Esophagus muscularis mucosa (tissue), 4 donors: ENCODE measurements at regions not wholly inside any gene's neighbourhood (a gene's known extent, or its start where the extent isn't known, plus 50 kb on each side); places are given as distances from the start of the nearest gene placed in this dataset.
A peak's percentile ranks its signal among the peaks of the same experiment; 100 is the strongest.

Experiments
- DNase-seq: peaks from one replicate; pipeline ENCODE4 v3.0.0-alpha.2; 2017; ENCODE audit errors: extremely low spot score
- H3K27ac ChIP-seq, 4 donors: fragments of 200-600 bp; sonication (generic); replicated peaks in 1 of 4; 1 replicate in 3 of 4; 2 replicates in 1 of 4; pipeline ENCODE4 v1.5.1; 2016 to 2019; ENCODE audit warnings: mild to moderate bottlenecking in 1 of 4
- H3K27me3 ChIP-seq, 4 donors: fragments of 200-600 bp; sonication (generic); one replicate each; pipeline versions ENCODE4 v1.5.1 to v1.6.0; 2016 to 2019
- H3K36me3 ChIP-seq, 4 donors: fragments of 200-600 bp; sonication (generic); one replicate each; pipeline ENCODE4 v1.5.1; 2016 to 2019
- H3K4me1 ChIP-seq, 4 donors: fragments of 200-600 bp; sonication (generic); one replicate each; pipeline ENCODE4 v1.5.1; 2016 to 2019
- H3K4me3 ChIP-seq, 4 donors: fragments of 200-600 bp; sonication (generic); 1 replicate in 2 of 4; 2 replicates in 2 of 4; pipeline ENCODE4 v1.5.1; 2016 to 2019; ENCODE audit warnings: mild to moderate bottlenecking in 4 of 4, moderate library complexity in 1 of 4
- H3K9me3 ChIP-seq, 4 donors: fragments of 200-600 bp; sonication (generic); 1 replicate in 3 of 4; 2 replicates in 1 of 4; pipeline ENCODE4 v1.5.1; 2016 to 2019
- CTCF ChIP-seq, 3 experiments: fragments of 200-600 bp in 2 of 3; fragments of 450-650 bp in 1 of 3; sonication (generic) in 2 of 3; IDR thresholded peaks; one replicate each; pipeline ENCODE4 v1.5.1; 2017 to 2019; ENCODE audit warnings: antibody characterized with exemption in 3 of 3, mild to moderate bottlenecking in 2 of 3, moderate library complexity in 1 of 3
- EP300 ChIP-seq: sonication (generic); formaldehyde crosslinking; IDR thresholded peaks from one replicate; pipeline ENCODE4 v1.6.1; 2017; ENCODE audit warnings: antibody characterized with exemption
- POLR2A ChIP-seq: fragments of 450-650 bp; IDR thresholded peaks from one replicate; pipeline ENCODE4 v1.6.1; 2017; ENCODE audit warnings: antibody characterized with exemption, moderate library complexity, mild to moderate bottlenecking, low read depth
- POLR2AphosphoS5 ChIP-seq, 2 donors: sonication (generic); formaldehyde crosslinking; IDR thresholded peaks; one replicate each; pipeline ENCODE4 v1.6.1; 2017; ENCODE audit warnings: antibody characterized with exemption in 2 of 2
- WGBS: methylation state at CpG from one replicate; pipeline ENCODE4 v1.1.5; 2018; 5-methylcytosine and 5-hydroxymethylcytosine counted together
- intact Hi-C: fragments of 100-400 bp; cut with DNase I; formaldehyde crosslinking; loops from one replicate; pipeline ENCODE4 v1.15.1; 2023

- Histone ChIP-seq H3K36me3 (no peaks in the 10 kb centered on the region), H3K27ac (no peak overlapping the region), H3K4me3 (no peak overlapping the region), H3K27me3 (no peaks in the 10 kb centered on the region), H3K9me3 (no peaks in the 10 kb centered on the region), H3K4me1 (no peaks in the 10 kb centered on the region)
- whole genome bisulfite sequencing, result 68% methylated on average over 8 of the region's 9 CpGs
- TF ChIP-seq POLR2A (no peak), CTCF (IDR thresholded peaks at IDR 0.05) (no peak), EP300 (no peak), POLR2AphosphoS5 (IDR thresholded peaks at IDR 0.05) (no peak)
- DNase-seq, result peak; percentile 53
- intact Hi-C loops, result no loop called here
Observed at GRCh38 chr9:99509065-99509745, 287.1 kb downstream of the SEC61B start.

- no peak overlapping the region for H3K4me3 ChIP-seq
- WGBS, result 57% methylated on average over 4 of the region's 4 CpGs
- peak; percentile 0 for DNase-seq
- TF ChIP-seq POLR2AphosphoS5 (IDR thresholded peaks at IDR 0.05) (no peak), EP300 (no peak), CTCF (IDR thresholded peaks at IDR 0.05) (no peak), POLR2A (no peak)
- no peaks in the 10 kb centered on the region for H3K4me1 ChIP-seq
- no peak overlapping the region for H3K27ac ChIP-seq
- no peaks in the 10 kb centered on the region for H3K27me3 ChIP-seq
- no peaks in the 10 kb centered on the region for H3K9me3 ChIP-seq
- H3K36me3 ChIP-seq, result no peaks in the 10 kb centered on the region
- intact Hi-C loops, result no loop called here
Observed at GRCh38 chr9:99509900-99510535, 287.9 kb downstream of the SEC61B start.

GRCh38 chr9:99511723-99512122, 289.6 kb downstream of the SEC61B start:
- Histone ChIP-seq H3K9me3 (no peaks in the 10 kb centered on the region), H3K4me3 (no peak overlapping the region), H3K27ac (no peak overlapping the region), H3K4me1 (no peaks in the 10 kb centered on the region), H3K27me3 (no peaks in the 10 kb centered on the region), H3K36me3 (no peaks in the 10 kb centered on the region)
- no peak for TF ChIP-seq POLR2A
- intact Hi-C loops, result no loop called here
- 82% methylated on average over 3 of the region's 3 CpGs for WGBS
- DNase-seq, result peak; percentile 81

GRCh38 chr9:99513441-99514112, 291.5 kb downstream of the SEC61B start:
- H3K36me3 ChIP-seq, result no peaks in the 10 kb centered on the region
- H3K27me3 ChIP-seq, result no peaks in the 10 kb centered on the region
- no peak for TF ChIP-seq CTCF (IDR thresholded peaks at IDR 0.05)
- no peak for TF ChIP-seq POLR2AphosphoS5 (IDR thresholded peaks at IDR 0.05)
- no peak for TF ChIP-seq EP300
- no peak for TF ChIP-seq POLR2A
- H3K4me3 ChIP-seq, result no peak overlapping the region
- DNase-seq, result no peak
- no peak overlapping the region for H3K27ac ChIP-seq
- WGBS, result 57% methylated on average over 1 of the region's 2 CpGs
- intact Hi-C loops, result no loop called here
- no peaks in the 10 kb centered on the region for H3K9me3 ChIP-seq
- no peaks in the 10 kb centered on the region for H3K4me1 ChIP-seq

- 64% methylated on average over 1 of the region's 1 CpG for WGBS
- no peaks in the 10 kb centered on the region for H3K27me3 ChIP-seq
Observed at GRCh38 chr9:99515093-99515492, 293.0 kb downstream of the SEC61B start.

More at GRCh38 chr9:99515093-99515492, 293.0 kb downstream of the SEC61B start:
- no peak overlapping the region for H3K27ac ChIP-seq
- no peaks in the 10 kb centered on the region for H3K4me1 ChIP-seq
- DNase-seq, result no peak
- H3K9me3 ChIP-seq, result no peaks in the 10 kb centered on the region
- intact Hi-C loops, result no loop called here
- no peaks in the 10 kb centered on the region for H3K36me3 ChIP-seq
- no peak overlapping the region for H3K4me3 ChIP-seq
- no peak for TF ChIP-seq POLR2AphosphoS5 (IDR thresholded peaks at IDR 0.05)
- TF ChIP-seq CTCF (IDR thresholded peaks at IDR 0.05), result no peak
- no peak for TF ChIP-seq POLR2A
- TF ChIP-seq EP300, result no peak
